Dermis microvascular lymphatic vessel endothelial cell (primary cell): ENCODE measurements at regions not wholly inside any gene's neighbourhood (a gene's known extent, or its start where the extent isn't known, plus 50 kb on each side); places are given as distances from the start of the nearest gene placed in this dataset.

Experiments used
- DNase-seq, 2 donors: peaks; one replicate each; pipeline versions ENCODE4 v3.0.0 to v3.0.0-alpha.2; 2010; ENCODE audit warnings: low read depth in 2 of 2

DNA sequence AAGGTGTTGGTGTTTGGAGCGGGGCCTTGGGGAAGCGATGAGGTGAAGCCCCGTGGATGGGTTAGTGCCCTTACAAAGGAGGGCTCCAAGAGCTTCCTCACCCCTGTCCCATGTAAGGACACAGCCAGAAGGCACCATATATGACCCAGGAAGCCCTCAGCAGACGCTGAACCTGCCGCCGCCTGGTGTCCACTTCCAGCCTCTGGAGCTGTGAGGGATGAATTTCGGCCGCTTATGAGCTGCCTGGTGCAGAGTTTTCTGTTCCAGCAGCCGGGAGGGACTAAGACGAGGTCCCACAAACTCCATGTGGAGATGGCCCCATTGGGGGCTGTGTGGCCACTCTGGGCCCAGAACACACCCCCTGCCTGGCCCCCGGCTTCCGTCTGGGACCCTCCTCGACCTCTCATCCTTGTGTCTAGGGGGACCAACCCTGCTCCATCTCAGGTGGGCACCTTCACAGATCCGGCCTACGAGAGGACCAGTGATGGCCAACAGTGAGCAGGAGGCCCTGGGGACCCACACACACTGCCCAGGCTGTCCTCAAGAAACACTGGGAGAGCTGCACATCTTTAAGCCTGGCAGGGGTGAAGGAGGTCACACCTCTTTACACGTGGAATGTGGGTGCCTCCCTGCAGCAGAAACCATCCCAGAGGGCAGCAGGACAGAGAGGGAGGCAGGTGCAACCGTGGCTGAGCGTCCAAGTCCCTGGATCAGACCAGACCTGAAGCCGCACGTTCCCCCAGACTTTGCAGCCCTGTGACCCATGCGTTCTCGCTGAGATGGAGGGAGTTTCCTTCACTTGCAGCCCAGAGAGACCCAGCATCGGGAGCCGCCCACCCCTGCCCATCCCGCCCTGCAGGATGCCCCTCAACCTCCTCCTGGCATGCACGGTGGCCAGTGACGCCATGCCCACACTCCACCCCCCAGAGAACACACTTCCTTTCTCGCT lies 96.1 kb downstream of the PDGFA start:
- DNase-seq, result no peak

DNA sequence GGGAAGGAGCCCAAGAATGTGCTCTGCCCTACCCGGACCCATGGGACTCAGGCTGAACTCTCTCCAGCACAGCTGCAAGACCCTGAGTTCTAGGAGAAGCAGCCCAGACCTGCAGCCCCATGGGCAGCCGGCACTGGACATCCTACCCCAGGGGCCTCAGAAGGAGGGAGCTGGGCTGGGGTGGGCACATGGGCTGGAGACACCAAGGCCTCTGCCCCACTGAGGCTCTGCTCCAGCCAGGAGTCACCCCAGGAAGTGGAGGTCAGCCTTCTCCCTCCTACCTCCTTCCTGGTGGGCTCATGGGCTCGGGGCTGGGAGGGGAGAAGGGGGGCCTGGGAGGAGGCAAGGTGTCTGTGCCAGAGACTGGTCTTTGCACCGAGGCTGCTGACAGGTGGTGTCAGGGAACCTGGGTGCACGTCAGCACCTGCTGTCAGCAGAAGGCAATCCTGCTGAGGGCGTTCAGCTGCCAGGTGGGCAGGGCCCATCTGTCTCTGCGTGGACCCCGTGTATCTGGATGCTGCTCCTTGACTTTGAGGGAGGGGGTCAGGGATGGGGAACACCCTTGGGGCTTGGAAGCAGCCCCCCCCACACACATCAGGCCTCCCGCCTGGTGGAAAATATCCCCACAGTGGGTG lies 95.2 kb downstream of the PDGFA start:
- DNase-seq, result no peak

DNA sequence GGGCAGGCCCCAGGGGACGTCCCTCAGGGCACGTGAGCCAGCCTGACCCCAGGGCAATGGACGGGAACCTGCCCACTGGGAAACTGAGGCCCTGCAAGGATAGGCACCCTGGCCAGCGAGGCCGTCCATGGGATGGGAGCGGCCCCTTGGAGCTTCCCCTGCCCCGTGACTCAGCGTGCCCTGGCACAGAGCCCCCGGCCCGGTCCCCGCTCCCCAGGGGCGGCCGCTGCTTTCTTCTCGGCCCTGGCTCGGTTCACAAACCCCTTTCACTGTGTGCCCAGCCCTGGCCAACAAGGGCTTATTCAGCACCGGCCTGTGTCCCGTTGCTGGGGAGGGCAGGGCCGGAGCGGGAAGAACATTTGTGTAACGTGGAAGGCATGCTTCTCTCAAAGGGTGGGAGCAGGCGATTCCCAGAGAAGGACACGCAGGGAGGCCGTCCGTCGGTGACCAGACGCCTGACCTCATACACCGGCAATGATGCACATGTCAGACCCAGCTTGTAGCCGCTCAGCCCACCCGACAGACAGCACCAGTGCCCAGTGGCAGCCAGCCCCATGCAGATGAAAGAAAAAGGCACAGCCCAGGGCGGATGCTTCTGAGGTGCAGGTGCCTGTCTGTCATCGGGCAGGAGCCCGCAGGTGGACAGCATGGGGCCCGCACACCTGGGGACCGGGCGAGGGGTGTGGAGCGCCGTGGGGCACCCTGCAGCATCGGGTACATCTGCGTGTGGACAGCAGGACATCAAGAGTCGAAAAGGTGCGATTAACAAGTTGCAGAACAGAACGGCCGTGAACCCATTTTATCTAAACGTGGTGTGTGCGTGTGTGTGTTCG lies 94.5 kb downstream of the PDGFA start:
- DNase-seq, result no peak

- DNase-seq, result no peak
Observed at GRCh38 chr7:425794-426188, 93.9 kb downstream of the PDGFA start.

GRCh38 chr7:426510-426909 lies 93.1 kb downstream of the PDGFA start:
- no peak for DNase-seq

GRCh38 chr7:427506-428103 lies 92.0 kb downstream of the PDGFA start:
- no peak for DNase-seq

DNA sequence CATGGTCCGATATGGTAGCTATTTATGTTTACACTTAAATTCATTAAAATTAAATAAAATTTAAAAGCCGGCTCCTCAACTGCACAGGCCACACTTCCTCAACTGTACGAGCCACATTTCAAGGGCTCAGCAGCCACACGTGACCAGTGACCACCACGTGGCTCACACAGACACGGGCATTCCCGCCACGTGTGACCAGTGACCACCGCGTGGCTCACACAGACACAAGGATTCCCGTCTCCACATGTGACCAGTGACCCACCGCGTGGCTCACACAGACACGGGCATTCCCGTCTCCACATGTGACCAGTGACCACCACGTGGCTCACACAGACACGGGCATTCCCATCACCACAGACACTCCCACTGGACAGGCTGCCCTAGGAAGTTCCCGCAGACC lies 91.3 kb downstream of the PDGFA start:
- no peak for DNase-seq

GRCh38 chr7:428927-429827 lies 90.5 kb downstream of the PDGFA start:
- no peak for DNase-seq

- no peak for DNase-seq
Observed at GRCh38 chr7:429828-430180, 89.8 kb downstream of the PDGFA start.

GRCh38 chr7:431041-431440 lies 88.6 kb downstream of the PDGFA start:
- no peak for DNase-seq

DNA sequence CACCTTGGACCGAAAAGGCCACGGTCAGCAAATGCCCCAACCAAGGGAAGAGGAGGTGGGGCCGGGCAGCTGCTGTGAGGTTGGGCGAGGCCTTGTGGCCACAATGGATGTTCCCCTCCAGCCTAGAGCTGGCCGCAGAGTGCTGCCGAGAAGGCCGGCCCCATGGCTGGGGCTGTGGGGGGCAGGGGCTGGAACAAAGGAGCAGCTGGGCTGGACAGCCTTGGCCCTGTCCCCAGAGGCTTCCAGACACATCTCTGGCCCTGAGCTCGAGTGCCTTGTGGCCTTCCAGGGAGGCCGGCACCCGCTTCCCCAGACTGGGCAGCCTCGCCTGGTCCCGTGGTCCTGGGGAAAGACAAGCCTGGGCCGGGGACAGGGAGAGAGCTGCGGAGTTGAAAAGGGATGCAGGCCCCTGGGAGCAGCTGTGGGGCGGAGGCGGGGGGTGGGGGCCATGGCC lies 88.0 kb downstream of the PDGFA start:
- no peak for DNase-seq

DNA sequence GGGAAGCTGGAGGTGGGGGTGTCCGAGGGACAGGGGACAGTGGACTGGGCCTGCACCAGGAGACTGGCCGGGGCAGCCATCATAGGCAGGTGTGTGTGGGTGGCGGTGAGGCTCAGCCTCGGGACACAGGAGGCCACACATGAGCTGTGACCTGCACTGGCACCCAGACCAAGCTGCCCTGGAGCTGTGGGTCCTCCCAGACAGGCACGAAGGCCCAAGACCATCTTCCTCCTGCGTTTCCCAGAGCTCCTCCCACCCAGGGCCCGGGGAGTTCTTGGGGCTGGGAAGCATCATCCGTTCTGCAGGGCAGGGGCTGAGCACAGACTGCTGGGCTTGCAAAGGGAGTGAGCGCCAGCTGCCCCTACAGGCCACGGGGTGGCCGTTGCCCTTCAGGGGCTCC lies 87.4 kb downstream of the PDGFA start:
- DNase-seq, result no peak

- no peak for DNase-seq
Observed at GRCh38 chr7:432933-433332, 86.7 kb downstream of the PDGFA start.

- no peak for DNase-seq
Observed at GRCh38 chr7:433558-433957, 86.1 kb downstream of the PDGFA start.

DNA sequence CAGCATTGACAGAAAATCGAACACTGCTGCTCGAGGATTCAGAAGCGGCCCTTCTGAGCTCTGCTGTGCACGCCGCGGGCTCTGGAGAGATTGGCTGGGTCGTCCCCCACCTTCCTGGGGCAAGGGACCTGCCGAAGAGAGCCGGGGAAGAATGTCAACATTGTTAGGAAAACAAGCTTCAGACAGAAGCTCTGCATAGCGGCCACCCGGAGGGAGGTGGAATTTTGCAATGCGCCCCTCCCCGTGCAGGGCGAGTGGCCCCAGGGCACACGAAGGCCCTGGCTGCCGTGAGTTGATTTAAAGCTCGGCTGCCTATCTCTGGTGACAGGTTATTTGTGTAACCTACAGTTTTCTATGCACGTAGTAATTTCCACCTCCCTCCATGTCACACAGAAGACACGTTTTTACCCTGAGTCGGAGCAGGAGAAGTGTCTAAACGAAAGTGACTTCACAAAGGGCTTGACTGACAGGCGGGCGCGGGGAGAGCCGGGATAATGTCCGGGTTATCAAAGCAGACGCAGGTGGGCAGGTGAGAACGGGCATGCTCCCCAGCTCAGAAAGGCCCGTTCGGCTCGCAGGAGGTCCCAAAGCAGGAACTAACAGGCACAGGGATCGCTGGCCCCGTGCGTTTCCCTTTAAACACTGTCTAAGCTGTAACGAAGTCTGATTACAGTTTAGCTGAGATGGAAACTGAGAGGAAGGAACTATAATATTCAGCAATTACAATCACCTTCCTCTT lies 84.6 kb downstream of the PDGFA start:
- DNase-seq, result no peak

- peak; percentile 10 to 69 for DNase-seq
Observed at GRCh38 chr7:435630-436366, 83.8 kb downstream of the PDGFA start.

GRCh38 chr7:436367-437128 lies 83.1 kb downstream of the PDGFA start:
- DNase-seq, result no peak
